ENCODE measurements at regions not wholly inside any gene's neighbourhood (a gene's known extent, or its start where the extent isn't known, plus 50 kb on each side); places are given as distances from the start of the nearest gene placed in this dataset.
"Not testable (repeated sequence)": the region's sequence is repeated elsewhere in the genome, so short reads cannot be mapped to it uniquely, and the experiment has no call there.

GRCh38 chr11:21707116-21707739, 485.7 kb upstream of the ANO5 start:
- DNase-seq, result no peak
- in situ Hi-C loops (cut with HindIII; ENCODE audit: low pct_ligation_motif_present, low pct_unique_long_range_greater_than_20kb, low sequenced_read_pairs), result no loop called here

- DNase-seq, result no peak
- in situ Hi-C loops (cut with HindIII; ENCODE audit: low pct_ligation_motif_present, low pct_unique_long_range_greater_than_20kb, low sequenced_read_pairs), result no loop called here
Measured at GRCh38 chr11:21710809-21711208, 482.1 kb upstream of the ANO5 start.

- in situ Hi-C loops (cut with HindIII; ENCODE audit: low pct_ligation_motif_present, low pct_unique_long_range_greater_than_20kb, low sequenced_read_pairs), result no loop called here
- no peak for DNase-seq
Measured at GRCh38 chr11:21711341-21711740, 481.5 kb upstream of the ANO5 start.

DNA sequence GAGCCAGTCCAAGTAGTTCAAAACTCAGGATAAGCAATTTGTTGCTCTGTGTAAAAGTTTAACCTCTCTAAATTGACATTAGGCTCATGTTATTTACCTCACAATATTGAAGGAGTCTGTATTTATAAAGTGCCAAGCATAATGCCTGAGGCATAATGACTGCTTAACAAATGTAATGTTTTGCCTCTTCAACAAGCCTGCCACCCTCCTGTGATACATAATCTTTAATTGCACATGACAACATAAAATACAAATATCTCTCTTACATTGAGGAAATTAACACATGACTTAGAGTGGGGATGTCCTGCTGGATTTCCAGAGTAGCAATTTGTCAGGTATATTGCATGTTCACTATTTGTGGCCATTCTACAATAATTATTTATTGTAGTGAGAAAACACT, 469.2 kb upstream of the ANO5 start:
- no peak for DNase-seq
- in situ Hi-C loops (cut with HindIII; ENCODE audit: low pct_ligation_motif_present, low pct_unique_long_range_greater_than_20kb, low sequenced_read_pairs), result no loop called here

GRCh38 chr11:21727102-21727501, 465.8 kb upstream of the ANO5 start:
- in situ Hi-C loops (cut with HindIII; ENCODE audit: low pct_ligation_motif_present, low pct_unique_long_range_greater_than_20kb, low sequenced_read_pairs), result no loop called here
- no peak for DNase-seq

DNA sequence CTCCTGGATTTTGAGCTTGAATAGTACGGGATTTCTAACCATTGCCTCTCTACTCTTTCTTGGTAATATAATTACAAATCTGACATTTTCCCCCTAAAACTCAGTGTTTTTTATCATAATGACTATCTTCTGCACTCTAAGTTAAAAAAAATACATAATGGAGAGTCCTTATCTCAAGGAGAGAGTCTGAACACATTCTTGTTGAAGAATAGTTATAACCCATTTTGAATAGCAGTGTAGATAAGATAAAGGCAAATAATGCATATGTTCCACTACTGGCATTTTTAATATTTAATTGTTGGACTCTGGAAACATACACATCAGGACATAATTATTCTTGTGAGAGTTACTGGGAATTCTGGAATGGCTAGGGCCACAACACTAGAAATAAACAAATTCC, 456.5 kb upstream of the ANO5 start:
- in situ Hi-C loops (cut with HindIII; ENCODE audit: low pct_ligation_motif_present, low pct_unique_long_range_greater_than_20kb, low sequenced_read_pairs), result no loop called here

GRCh38 chr11:21752475-21753243, 440.2 kb upstream of the ANO5 start:
- DNase-seq; in situ Hi-C loops (cut with HindIII; ENCODE audit: low pct_ligation_motif_present, low pct_unique_long_range_greater_than_20kb, low sequenced_read_pairs): not testable (repeated sequence)

More for the DNA sequence above, 456.5 kb upstream of the ANO5 start:
- no peak for DNase-seq

GRCh38 chr11:21753244-21753767, 439.6 kb upstream of the ANO5 start:
- in situ Hi-C loops (cut with HindIII; ENCODE audit: low pct_ligation_motif_present, low pct_unique_long_range_greater_than_20kb, low sequenced_read_pairs); DNase-seq: not testable (repeated sequence)

DNA sequence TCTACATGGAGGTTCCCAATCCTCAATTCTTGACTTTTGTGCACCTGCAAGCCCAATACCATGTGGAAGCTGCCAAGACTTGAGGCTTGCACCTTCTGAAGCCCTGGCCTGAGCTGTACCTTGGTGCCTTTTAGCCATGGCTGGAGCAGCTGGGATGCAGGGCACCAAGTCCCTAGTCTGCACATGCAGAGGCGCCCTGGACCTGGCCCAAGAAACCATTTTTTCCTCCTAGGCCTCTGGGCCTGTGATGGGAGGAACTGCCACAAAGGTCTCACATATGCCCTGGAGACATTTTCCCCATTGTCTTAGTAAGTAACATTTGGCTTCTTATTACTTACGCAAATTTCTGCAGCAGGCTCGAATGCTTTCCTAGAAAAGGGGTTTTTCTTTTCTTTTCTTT, 431.9 kb upstream of the ANO5 start:
- no peak for DNase-seq
- in situ Hi-C loops (cut with HindIII; ENCODE audit: low pct_ligation_motif_present, low pct_unique_long_range_greater_than_20kb, low sequenced_read_pairs), result no loop called here

GRCh38 chr11:21768388-21768787, 424.5 kb upstream of the ANO5 start:
- in situ Hi-C loops (cut with HindIII; ENCODE audit: low pct_ligation_motif_present, low pct_unique_long_range_greater_than_20kb, low sequenced_read_pairs), result no loop called here
- no peak for DNase-seq

DNA sequence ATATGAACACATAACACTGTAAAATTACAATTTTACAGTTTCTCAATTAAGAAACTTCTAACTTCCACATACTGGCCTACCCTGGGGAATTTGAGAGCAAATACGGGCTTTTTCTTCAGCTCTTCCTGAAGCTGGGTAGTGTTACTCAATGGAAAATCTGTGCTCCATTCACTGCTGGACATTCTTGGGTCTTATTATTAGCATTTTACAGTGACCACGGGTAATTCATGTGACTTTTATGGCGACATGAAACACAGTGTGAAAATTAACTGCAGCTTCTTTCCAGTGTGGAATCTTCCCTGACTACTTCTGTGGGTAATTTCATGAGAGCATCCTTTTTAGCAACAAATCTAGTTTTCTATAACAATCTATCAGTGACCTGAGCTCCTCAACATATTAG, 423.7 kb upstream of the ANO5 start:
- in situ Hi-C loops (cut with HindIII; ENCODE audit: low pct_ligation_motif_present, low pct_unique_long_range_greater_than_20kb, low sequenced_read_pairs), result no loop called here
- DNase-seq, result no peak

DNA sequence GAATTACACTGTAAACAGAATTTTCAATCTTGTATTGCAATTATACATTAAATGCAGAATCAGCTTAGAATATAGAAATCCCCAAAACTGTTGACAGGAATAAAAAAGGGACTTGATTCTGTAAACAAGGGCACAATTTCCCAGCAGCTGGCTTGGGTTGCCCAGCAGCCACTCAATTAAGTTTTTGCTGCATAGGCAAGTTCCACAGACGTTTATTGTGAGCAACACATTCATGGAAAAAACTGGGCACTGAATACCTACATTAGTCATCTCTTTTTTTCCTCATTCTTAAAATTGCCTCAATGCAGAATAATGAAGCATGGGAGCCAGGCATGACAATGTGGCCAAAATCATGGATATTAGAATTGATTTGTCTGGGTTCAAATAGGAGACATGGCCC, 421.8 kb upstream of the ANO5 start:
- in situ Hi-C loops (cut with HindIII; ENCODE audit: low pct_ligation_motif_present, low pct_unique_long_range_greater_than_20kb, low sequenced_read_pairs), result no loop called here
- no peak for DNase-seq

GRCh38 chr11:21774212-21774611, 418.7 kb upstream of the ANO5 start:
- no peak for DNase-seq
- in situ Hi-C loops (cut with HindIII; ENCODE audit: low pct_ligation_motif_present, low pct_unique_long_range_greater_than_20kb, low sequenced_read_pairs), result no loop called here

DNA sequence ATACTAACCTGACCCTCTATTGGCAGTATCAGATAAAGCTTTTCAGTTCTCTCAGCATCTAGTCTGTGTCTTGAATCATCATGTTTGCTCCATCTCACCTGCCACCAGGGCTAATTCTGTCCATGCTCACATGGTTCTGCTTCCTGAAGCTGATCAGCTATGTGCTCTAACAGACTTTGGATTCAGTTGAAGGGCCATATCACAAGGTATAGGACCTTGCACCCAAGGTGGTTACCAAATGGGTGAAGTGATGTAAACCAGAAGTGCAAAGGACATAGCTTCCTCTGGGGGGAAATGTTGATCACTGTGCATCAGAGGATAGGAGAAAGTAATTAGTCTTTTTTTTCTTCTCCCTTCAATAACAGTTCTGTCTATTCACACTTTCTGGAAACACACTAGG, 417.0 kb upstream of the ANO5 start:
- no peak for DNase-seq
- in situ Hi-C loops (cut with HindIII; ENCODE audit: low pct_ligation_motif_present, low pct_unique_long_range_greater_than_20kb, low sequenced_read_pairs), result no loop called here

GRCh38 chr11:21783954-21784353, 408.9 kb upstream of the ANO5 start:
- in situ Hi-C loops (cut with HindIII; ENCODE audit: low pct_ligation_motif_present, low pct_unique_long_range_greater_than_20kb, low sequenced_read_pairs), result no loop called here
- no peak for DNase-seq

- no peak for DNase-seq
- in situ Hi-C loops (cut with HindIII; ENCODE audit: low pct_ligation_motif_present, low pct_unique_long_range_greater_than_20kb, low sequenced_read_pairs), result no loop called here
Measured at GRCh38 chr11:21785351-21785750, 407.5 kb upstream of the ANO5 start.

DNA sequence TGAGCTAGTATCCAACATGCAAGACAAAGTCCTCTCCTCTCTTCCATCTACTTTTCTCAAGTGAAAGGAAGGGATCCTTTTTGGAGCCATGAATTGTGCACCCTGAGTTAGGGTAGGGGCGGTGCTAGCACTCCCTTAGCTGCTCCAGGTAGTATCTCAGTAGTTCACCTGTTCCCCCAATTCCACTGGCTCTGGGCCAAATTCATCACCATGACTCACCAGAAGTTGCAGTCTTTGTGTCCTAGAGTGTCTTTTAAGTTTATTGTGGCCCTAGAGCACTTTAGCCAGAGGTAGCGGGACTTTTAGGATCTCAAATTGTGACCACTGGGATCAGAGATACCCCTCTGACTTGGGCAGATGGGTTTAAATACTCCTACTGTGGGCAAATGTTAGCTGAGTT, 398.6 kb upstream of the ANO5 start:
- in situ Hi-C loops (cut with HindIII; ENCODE audit: low pct_ligation_motif_present, low pct_unique_long_range_greater_than_20kb, low sequenced_read_pairs), result no loop called here
- DNase-seq, result no peak

DNA sequence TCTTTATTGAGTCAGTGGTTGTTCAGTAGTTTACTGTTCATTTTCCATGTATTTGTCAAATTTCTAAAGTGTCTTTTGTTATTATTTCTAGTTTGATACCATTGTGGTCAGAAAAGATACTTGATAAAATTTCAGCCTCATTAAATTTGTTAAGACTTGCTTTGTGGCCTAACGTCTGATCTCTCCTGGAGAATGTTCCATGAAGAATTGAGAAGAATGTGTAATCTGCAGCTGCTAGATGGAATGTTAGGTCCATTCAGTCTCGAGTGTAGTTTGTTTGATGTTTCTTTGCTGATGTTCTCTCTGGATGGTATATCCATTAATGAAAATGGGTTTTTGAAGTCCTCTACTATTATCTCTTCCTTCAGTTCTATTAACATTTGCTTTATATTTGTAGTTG, 394.7 kb upstream of the ANO5 start:
- in situ Hi-C loops (cut with HindIII; ENCODE audit: low pct_ligation_motif_present, low pct_unique_long_range_greater_than_20kb, low sequenced_read_pairs), result no loop called here
- DNase-seq, result no peak

DNA sequence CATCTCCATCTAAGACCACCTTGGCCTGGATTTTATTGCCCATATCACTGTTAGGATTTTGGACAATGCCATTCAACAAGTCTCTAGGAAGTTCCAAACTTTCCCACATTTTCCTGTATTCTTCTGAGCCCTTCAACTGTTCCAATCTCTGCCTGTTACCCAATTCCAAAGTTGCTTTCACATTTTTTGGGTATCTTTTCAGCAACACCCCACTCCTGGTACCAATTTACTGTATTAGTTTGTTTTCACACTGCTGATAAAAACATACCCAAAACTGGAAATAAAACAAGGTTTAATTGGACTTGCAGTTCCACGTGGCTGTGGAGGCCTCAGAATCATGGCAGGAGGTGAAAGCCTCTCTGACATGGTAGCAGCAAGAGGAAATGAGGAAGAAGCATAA, 388.4 kb upstream of the ANO5 start:
- DNase-seq; in situ Hi-C loops (cut with HindIII; ENCODE audit: low pct_ligation_motif_present, low pct_unique_long_range_greater_than_20kb, low sequenced_read_pairs): not testable (repeated sequence)

- no peak for DNase-seq
- in situ Hi-C loops (cut with HindIII; ENCODE audit: low pct_ligation_motif_present, low pct_unique_long_range_greater_than_20kb, low sequenced_read_pairs), result no loop called here
Measured at GRCh38 chr11:21806508-21806907, 386.4 kb upstream of the ANO5 start.

All from ACHN (cell line).